Suprapubic skin (tissue), 4 donors: ENCODE measurements at regions not wholly inside any gene's neighbourhood (a gene's known extent, or its start where the extent isn't known, plus 50 kb on each side); places are given as distances from the start of the nearest gene placed in this dataset.

Experiments
- DNase-seq, 2 donors: peaks; one replicate each; pipeline ENCODE4 v3.0.0-alpha.2; 2019; ENCODE audit warnings: low spot score in 2 of 2
- H3K27ac ChIP-seq: fragments of 200-600 bp; sonication (generic); one replicate; pipeline ENCODE4 v1.5.1; 2019
- H3K27me3 ChIP-seq: fragments of 200-600 bp; sonication (generic); one replicate; pipeline ENCODE4 v1.5.1; 2019
- H3K36me3 ChIP-seq: fragments of 200-600 bp; sonication (generic); one replicate; pipeline ENCODE4 v1.5.1; 2019
- H3K4me1 ChIP-seq: fragments of 200-600 bp; sonication (generic); one replicate; pipeline ENCODE4 v1.5.1; 2019
- H3K4me3 ChIP-seq: fragments of 200-600 bp; sonication (generic); one replicate; pipeline ENCODE4 v1.5.1; 2019; ENCODE audit warnings: mild to moderate bottlenecking
- H3K9me3 ChIP-seq: fragments of 200-600 bp; sonication (generic); one replicate; pipeline ENCODE4 v1.5.1; 2019
- EP300 ChIP-seq: sonication (generic); formaldehyde crosslinking; IDR thresholded peaks from one replicate; pipeline ENCODE4 v1.6.1; 2017; ENCODE audit warnings: antibody characterized with exemption
- POLR2A ChIP-seq, 2 donors: fragments of 450-650 bp; IDR thresholded peaks; one replicate each; pipeline ENCODE4 v1.6.1; 2017; ENCODE audit warnings: antibody characterized with exemption in 2 of 2, mild to moderate bottlenecking in 2 of 2, moderate library complexity in 2 of 2
- POLR2AphosphoS5 ChIP-seq, 3 donors: sonication (generic); formaldehyde crosslinking; IDR thresholded peaks; one replicate each; pipeline ENCODE4 v1.6.1; 2017; ENCODE audit warnings: antibody characterized with exemption in 3 of 3
- WGBS: methylation state at CpG from one replicate; pipeline ENCODE4 v1.1.5; 2018; 5-methylcytosine and 5-hydroxymethylcytosine counted together
- TF ChIP-seq, protein P1 (sequence below), 2 donors: fragments of 200-600 bp in 1 of 2; fragments of 450-650 bp in 1 of 2; sonication (generic) in 1 of 2; IDR thresholded peaks; one replicate each; pipeline ENCODE4 v1.5.1; 2016 to 2019; ENCODE audit warnings: antibody characterized with exemption in 2 of 2, mild to moderate bottlenecking in 1 of 2, moderate library complexity in 1 of 2

DNA sequence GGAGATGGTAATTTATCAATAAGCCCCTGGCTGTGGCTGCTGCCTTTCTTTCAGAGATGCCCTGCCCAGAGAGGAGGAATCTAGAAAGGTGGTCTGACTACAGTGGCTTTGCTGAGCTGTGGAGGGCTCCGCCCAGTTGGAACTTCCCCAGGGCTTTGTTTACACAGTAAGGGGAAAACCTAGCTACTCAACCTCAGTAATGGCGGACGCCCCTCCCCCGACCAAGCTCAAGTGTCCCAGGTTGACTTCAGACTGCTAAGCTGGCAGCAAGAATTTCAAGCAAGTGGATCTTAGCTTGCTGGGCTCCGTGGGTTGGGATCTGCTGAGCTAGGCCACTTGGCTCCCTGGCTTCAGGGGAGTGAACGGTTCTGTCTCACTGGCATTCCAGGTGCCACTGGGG, 865.4 kb upstream of the ACO1 start:
- Histone ChIP-seq H3K4me1 (no peaks in the 10 kb centered on the region), H3K27me3 (no peaks in the 10 kb centered on the region), H3K4me3 (no peak overlapping the region), H3K27ac (no peak overlapping the region), H3K36me3 (no peaks in the 10 kb centered on the region), H3K9me3 (peaks cover 1% of the 10 kb centered on the region)
- TF ChIP-seq POLR2A (IDR thresholded peaks at IDR 0.05) (no peak), POLR2AphosphoS5 (IDR thresholded peaks at IDR 0.05) (no peak), EP300 (no peak)
- TF ChIP-seq, protein P1, sequence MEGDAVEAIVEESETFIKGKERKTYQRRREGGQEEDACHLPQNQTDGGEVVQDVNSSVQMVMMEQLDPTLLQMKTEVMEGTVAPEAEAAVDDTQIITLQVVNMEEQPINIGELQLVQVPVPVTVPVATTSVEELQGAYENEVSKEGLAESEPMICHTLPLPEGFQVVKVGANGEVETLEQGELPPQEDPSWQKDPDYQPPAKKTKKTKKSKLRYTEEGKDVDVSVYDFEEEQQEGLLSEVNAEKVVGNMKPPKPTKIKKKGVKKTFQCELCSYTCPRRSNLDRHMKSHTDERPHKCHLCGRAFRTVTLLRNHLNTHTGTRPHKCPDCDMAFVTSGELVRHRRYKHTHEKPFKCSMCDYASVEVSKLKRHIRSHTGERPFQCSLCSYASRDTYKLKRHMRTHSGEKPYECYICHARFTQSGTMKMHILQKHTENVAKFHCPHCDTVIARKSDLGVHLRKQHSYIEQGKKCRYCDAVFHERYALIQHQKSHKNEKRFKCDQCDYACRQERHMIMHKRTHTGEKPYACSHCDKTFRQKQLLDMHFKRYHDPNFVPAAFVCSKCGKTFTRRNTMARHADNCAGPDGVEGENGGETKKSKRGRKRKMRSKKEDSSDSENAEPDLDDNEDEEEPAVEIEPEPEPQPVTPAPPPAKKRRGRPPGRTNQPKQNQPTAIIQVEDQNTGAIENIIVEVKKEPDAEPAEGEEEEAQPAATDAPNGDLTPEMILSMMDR (IDR thresholded peaks at IDR 0.05): no peak
- WGBS: 75% methylated on average over 5 of the region's 6 CpGs
- no peak for DNase-seq

DNA sequence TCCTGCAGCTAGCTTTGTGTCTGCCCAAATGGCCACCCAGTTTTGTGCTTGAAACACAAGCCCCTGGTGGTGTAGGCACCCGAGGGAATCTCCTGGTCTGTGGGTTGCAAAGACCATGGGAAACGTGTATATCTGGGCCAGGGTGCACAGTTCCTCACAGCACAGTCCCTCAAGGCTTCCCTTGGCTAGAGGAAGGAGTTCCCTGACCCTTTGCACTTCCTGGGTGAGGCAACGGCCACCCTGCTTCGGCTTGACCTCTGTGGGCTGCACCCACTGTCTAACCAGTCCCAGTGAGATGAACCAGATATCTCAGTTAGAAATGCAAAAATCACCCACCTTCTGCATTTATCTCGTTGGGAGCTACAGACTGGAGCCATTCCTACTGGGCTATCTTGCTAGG, 865.0 kb upstream of the ACO1 start:
- Histone ChIP-seq H3K27ac (no peak overlapping the region), H3K9me3 (peaks cover 5% of the 10 kb centered on the region), H3K27me3 (no peaks in the 10 kb centered on the region), H3K4me3 (no peak overlapping the region), H3K36me3 (no peaks in the 10 kb centered on the region), H3K4me1 (no peaks in the 10 kb centered on the region)
- no peak for DNase-seq
- no peak for TF ChIP-seq POLR2A (IDR thresholded peaks at IDR 0.05)
- TF ChIP-seq, protein P1 (IDR thresholded peaks at IDR 0.05): no peak
- TF ChIP-seq EP300: no peak
- no peak for TF ChIP-seq POLR2AphosphoS5 (IDR thresholded peaks at IDR 0.05)
- 63% methylated on average over 5 of the region's 5 CpGs for WGBS

DNA sequence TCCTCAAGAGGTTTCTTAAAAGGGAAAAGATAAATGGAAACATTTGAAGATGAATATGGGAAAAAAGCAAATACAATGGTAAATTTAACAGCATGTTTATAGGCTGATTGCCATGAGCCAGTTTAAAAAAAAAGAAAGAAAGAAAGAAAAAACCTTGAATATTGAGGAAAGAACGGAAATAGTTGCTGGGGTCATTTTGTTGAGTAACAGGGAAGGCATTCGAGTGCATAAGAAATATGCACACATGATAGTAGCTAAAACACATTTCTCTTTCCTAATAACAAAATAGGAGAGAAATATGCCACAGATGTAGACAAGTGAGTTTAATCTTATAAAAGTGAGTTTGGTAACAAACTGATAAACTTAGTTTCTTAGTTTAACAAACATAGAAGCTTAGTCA, 864.6 kb upstream of the ACO1 start:
- H3K27me3 ChIP-seq: no peaks in the 10 kb centered on the region
- no peak for TF ChIP-seq POLR2AphosphoS5 (IDR thresholded peaks at IDR 0.05)
- no peak for TF ChIP-seq EP300
- TF ChIP-seq POLR2A (IDR thresholded peaks at IDR 0.05): no peak
- TF ChIP-seq, protein P1 (IDR thresholded peaks at IDR 0.05): no peak
- no peak overlapping the region for H3K27ac ChIP-seq
- H3K4me3 ChIP-seq: no peak overlapping the region
- no peak for DNase-seq
- no peaks in the 10 kb centered on the region for H3K36me3 ChIP-seq
- 79% methylated on average over 2 of the region's 2 CpGs for WGBS
- H3K9me3 ChIP-seq: peaks cover 5% of the 10 kb centered on the region
- H3K4me1 ChIP-seq: no peaks in the 10 kb centered on the region

DNA sequence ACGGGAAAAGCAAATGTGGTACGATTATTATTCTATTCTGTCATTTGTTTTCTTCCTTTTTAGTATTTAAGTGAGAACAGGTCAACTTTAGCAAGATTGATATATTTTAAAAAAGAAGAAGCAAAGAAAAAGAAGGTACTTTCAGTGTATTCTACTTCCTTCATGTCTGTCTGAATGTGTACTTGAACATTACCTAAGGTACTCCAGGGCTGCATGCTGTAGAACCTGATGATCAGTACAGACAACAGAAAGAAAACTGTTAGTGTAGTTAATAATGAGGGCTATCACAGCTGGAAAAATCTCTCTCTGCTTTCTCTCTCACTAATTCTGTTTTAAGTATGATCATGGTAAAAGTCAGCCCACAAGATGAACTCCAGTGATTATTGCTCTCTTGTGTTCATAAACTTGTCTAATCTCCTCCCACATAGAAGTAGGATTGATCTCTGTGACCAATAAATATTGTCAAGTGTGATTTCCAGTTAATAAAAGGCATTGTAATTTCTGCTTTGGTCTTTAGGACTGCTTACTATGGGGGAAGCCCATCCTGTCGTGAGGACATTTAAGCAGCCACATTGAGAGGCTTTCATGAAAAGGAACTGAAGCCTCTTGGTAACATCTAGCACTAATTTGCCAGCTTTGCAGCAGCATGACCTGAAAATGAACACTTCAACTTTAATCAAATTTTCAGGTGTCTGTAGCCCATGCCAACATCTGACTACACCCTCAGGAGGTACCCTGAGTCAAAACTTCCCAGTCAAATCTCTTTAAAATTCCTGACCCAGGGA, 864.0 kb upstream of the ACO1 start:
- H3K27ac ChIP-seq: no peak overlapping the region
- H3K4me3 ChIP-seq: no peak overlapping the region
- no peaks in the 10 kb centered on the region for H3K27me3 ChIP-seq
- H3K4me1 ChIP-seq: no peaks in the 10 kb centered on the region
- TF ChIP-seq POLR2AphosphoS5 (IDR thresholded peaks at IDR 0.05): no peak
- TF ChIP-seq POLR2A (IDR thresholded peaks at IDR 0.05): no peak
- TF ChIP-seq, protein P1 (IDR thresholded peaks at IDR 0.05): no peak
- TF ChIP-seq EP300: no peak
- H3K36me3 ChIP-seq: no peaks in the 10 kb centered on the region
- no peak for DNase-seq
- peaks cover 5% of the 10 kb centered on the region for H3K9me3 ChIP-seq
- 83% methylated on average over 3 of the region's 3 CpGs for WGBS

DNA sequence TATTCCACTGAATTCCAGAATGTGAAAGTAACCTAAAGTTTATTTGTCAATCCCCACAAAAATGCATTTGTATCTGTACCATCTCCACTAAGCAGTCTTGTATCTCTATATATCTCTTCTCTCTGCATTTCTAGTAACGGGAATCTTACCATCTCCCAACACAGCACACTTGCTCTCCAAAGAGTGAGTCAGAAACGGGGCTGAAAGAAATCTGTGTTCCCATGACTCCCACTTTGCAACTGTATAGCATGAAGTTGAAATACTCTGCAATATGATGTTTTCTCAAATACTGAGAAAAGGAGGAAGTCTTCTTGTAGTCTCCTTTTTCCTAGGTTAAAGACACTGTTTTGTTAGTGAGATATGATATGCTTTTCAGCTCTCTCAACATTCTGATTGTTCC, 848.8 kb upstream of the ACO1 start:
- 73% methylated on average over 2 of the region's 2 CpGs for WGBS

More for the DNA sequence above, 848.8 kb upstream of the ACO1 start:
- Histone ChIP-seq H3K36me3 (no peaks in the 10 kb centered on the region), H3K9me3 (no peaks in the 10 kb centered on the region), H3K27ac (no peak overlapping the region), H3K4me3 (no peak overlapping the region), H3K4me1 (no peaks in the 10 kb centered on the region), H3K27me3 (no peaks in the 10 kb centered on the region)
- no peak for DNase-seq
- no peak for TF ChIP-seq POLR2AphosphoS5 (IDR thresholded peaks at IDR 0.05)
- TF ChIP-seq POLR2A (IDR thresholded peaks at IDR 0.05): no peak
- TF ChIP-seq, protein P1 (IDR thresholded peaks at IDR 0.05): no peak
- TF ChIP-seq EP300: no peak
